NOMO-1 (cell line): ENCODE measurements at regions not wholly inside any gene's neighbourhood (a gene's known extent, or its start where the extent isn't known, plus 50 kb on each side); places are given as distances from the start of the nearest gene placed in this dataset.

Experiments
- DNase-seq, 2 experiments: peaks; one replicate each; lab custom pipeline; 2025; ENCODE audit not compliant: unreplicated experiment in 2 of 2; lab: John Stamatoyannopoulos, UW

- DNase-seq = no peak
Measured at GRCh38 chr9:89655990-89656657, 51.3 kb downstream of the GADD45G start.

DNA sequence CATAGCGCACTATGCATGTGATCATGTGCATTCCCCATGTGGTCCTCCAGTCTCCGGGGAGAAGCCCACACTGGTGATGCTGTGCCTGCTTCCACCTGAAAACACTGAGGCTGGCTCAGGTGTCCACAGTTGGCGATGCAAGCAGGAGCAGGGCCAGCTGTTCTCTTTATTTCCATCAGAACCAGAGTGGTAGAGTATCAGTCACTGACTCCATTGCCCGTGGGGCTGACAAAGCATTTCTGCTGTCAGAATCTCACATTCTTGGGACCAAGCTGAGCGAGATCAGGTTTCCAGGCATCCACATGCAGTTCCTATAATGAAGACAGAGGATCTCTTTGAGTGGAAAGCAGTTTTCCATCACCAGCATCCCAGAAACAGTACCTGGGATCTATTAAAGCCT is 52.5 kb downstream of the GADD45G start:
- DNase-seq = no peak

DNA sequence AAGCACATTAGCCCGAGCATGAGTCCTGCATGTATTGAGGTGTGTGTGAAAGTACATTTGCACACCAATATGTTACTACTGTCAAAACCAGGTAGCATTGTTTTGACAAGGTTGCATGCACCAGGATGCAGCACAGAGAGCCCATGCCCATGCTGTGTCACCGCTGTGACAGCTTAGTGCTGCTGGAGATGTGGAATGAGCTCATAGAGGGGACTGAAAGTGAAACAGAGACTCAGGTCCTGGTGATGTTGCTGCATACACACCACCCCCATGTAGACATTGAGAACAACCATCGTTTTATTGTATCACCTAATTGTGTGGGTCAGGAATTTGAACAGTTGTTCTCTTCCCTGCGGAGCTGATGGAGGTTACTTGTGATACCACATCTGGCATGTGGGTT is 53.0 kb downstream of the GADD45G start:
- DNase-seq = no peak

DNA sequence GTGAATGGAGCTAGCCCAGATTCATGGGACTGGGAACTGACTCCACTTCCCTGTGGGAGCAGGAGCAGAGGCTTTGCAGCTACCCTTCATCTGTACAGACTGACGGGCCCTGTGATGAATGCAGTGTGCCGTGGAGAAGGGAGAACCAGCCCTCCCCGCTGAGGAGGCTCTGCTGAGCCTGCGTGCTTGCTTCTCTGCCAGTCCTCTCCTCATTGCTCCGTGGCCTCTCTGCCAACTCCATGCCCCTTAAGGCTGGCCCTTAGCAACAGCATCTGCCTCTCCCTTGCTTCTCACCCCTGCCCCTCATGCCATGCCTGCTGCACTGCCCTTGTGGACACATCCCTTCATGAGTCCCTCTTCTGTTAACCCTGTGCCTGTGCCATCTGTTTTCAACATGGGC is 53.6 kb downstream of the GADD45G start:
- no peak for DNase-seq

DNA sequence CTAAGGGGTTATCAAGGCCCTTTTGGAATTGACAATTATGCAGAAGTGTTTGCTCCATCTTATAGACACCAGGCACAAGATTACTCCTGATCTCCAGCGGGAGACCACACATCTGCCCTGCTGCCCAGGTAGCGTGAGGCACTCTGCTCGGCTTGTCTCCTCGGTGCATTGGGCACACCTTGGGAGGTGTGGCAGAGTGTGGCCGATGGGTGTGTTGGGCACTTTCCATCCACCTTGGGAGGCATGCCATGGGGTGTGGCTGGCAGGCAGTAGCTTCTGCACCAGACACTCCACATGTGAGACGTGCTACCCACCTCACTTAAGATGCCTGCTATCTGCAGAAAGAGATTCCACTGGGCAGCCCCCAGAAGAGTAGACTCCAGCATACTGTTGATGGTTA is 54.1 kb downstream of the GADD45G start:
- no peak for DNase-seq

- no peak for DNase-seq
Measured at GRCh38 chr9:89659473-89659872, 54.7 kb downstream of the GADD45G start.

DNA sequence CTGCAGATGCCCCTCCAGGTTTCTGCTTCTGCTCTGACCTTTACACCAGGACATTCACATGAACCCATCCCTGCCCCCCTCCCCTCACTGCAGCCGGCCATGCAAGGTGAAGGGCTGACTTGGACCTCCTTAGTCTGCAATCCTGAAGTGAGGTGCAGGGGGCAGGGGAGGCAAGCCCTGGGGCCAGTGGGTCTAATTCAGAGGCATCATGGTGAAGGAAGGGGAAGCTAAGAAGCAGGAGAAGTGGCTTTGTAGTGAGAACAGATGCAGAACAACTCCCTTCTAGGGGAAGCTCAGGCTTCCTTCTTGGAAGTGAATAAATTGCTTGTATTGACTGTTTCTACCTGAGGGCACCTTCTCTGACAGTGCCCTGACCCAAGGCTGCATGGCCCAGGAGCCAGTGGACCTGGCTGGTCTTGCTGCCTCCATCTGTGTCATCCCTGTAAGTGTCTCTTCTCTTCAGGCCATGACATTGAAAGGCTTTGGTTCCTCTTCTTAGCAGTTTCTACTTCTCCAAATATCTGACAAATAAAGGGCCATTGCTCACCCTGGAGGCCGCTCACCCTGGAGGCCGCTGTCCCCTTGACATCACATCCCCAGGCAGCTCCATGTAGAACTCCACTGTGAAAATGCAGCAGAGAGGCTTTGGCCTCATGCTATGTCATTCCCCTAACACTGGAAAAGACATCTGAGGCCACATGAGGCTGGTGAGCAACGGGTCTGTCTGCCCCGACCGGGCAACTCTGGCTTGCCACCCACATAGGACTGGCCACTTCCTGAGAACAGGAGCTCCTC is 55.3 kb downstream of the GADD45G start:
- DNase-seq = peak; percentile 9 to 56

- peak in 1 of 2 experiments; percentile 5 for DNase-seq
Measured at GRCh38 chr9:89661391-89661949, 56.7 kb downstream of the GADD45G start.

- no peak for DNase-seq
Measured at GRCh38 chr9:89661956-89662717, 57.3 kb downstream of the GADD45G start.

DNA sequence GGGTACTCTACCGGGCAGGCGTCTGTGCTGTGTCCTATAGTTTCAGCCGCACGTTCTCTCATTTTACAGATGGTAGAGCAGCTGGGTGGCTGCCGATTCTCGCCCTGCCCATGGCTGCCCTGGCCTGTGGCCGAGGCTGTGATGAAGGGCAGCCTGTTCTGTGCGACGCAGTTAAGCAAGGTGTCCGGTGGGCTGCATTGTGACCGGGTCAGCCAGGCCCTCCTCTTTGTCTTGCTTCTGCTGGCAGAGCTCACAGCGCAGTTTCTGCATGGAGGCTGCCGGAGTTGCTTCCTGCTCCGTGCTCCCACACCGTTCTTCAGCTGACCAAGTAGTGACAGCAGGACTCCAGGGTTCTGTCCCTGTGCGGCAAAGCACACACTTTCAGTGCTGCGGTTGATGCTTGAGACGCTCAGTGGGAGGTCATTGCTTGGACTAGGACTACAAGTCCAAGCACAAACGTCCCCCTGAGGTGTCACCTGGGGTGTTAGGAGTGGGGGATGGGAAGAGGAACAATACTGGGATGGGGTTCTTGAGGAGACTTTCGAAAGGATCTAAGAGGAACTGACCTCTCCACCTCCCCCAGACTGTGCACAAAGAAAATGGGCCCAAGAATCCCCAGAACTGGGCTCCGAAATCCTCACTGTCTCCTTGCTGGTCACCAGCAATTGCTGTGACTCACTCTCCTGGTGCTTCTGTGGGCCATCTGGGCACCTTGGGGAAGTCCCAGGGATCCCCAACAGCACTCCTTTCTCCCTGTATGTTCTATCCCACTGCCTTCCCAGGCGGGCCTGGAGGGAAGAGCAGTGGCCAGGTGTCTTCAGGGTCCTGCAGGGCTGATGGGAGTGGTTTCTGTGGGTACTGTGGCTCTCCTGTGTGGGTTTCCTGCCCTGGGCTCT is 58.2 kb downstream of the GADD45G start:
- DNase-seq = no peak

- no peak for DNase-seq
Measured at GRCh38 chr9:89663614-89663970, 58.8 kb downstream of the GADD45G start.

GRCh38 chr9:89664010-89664409 is 59.2 kb downstream of the GADD45G start:
- no peak for DNase-seq

DNA sequence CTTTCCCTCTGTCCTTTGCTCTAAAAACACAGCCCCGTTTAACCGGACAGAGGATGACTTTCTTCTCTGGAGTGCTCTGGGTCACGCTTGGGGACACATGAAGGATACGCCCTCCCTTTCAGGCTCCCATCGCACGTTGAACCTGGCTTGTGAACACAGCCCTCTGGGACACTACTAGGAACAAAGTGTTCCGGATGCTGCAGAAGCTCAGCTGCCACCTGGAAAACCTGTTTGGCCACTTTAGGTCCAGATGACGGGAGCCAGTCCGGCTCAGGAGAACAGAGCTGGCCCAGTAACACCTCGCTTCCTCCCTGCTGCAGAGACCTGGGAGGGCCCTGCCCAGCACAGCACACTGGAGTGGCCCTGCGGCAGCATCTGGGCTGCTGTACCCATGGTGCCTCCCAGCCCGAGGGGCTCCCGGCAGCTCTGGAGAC is 60.1 kb downstream of the GADD45G start:
- no peak for DNase-seq

DNA sequence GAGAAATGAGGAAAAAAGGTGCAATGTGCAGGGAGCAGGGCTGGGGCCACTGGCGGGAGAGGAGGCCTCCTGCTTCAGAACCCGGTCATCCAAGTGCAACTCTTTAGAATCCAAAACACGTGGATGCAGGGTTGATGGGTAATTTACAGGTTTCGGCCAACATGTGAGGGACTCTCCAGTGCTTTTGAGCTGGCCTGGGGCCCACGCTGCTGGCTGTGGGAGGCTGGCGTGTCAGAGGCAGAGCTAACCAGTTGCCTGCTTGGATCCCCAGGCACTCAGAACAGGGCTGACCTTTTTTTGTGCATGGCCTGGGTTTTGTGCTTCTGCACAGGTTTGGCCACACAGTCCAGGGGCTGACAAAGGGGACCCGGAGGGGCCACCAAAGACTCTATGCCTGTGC is 61.6 kb downstream of the GADD45G start:
- no peak for DNase-seq

GRCh38 chr9:89666950-89667349 is 62.1 kb downstream of the GADD45G start:
- no peak for DNase-seq

DNA sequence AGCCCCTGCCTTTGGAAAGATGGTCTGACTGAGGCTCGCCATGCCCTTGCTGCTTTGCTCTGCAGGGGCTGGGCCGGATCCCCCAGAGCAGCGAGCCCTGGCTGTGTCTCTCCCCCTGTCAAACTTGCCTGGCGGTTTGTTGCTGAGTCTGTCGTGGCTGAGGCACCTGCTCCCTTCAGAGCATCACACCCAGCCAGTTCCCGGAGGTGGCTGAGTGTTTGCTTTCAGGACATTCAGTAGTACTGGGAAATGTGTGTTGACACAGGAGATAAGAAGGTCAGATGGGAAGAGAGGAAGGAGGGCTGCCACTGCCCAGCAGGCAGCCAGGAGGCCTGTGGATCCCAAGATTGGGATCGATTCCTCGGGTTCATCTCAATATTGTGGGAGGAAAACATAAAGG is 62.9 kb downstream of the GADD45G start:
- DNase-seq = no peak

- no peak for DNase-seq
Measured at GRCh38 chr9:89668216-89668865, 63.5 kb downstream of the GADD45G start.

GRCh38 chr9:89668866-89669246 is 64.0 kb downstream of the GADD45G start:
- DNase-seq = no peak

DNA sequence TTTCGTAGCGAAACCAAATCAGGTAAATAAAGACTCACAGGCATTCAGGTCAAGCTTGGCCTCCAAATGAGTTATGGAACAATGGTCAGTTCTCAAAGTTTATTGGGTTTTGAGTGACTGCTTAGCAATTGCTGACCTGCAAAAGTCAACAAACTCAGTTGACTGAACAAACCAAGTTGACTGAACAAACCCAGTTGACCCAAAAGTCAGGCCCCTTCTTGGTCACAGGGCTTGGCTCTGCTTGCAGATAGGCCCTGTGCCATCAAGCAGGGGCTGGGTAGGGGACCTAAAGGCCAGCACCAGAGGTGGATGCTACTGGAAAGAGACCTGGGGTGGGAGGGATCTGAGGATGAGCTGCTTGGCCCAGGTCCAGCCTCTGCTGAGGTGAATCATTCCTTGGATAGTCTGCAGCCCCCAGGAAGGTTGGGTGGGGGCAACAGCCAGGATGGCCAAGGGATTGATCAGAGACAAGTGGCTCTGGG is 64.6 kb downstream of the GADD45G start:
- no peak for DNase-seq

DNA sequence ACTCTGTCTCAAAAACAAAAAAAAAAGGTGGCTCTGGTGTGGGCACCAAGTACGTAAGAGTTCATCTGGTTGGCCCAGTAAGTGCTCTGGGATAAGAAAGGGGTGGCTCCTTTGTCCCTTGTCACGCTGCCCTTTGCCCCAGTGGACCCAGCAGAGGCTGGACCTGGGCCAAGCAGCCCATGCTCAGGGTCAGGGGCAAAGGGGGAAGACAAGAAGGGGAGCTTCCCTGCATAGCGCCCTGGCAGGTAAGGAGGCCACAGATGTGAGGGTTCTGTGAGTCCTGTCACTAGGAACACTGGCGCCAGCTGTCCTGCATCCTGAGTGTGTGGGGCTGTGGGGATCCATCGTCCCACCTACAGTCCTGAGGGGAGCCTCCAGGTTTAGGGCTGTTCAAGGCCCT is 65.3 kb downstream of the GADD45G start:
- DNase-seq = no peak
